Upper lobe of left lung (tissue), 4 donors: ENCODE measurements at regions not wholly inside any gene's neighbourhood (a gene's known extent, or its start where the extent isn't known, plus 50 kb on each side); places are given as distances from the start of the nearest gene placed in this dataset.

Source experiments
- CTCF ChIP-seq, 6 experiments: fragments of 450-650 bp in 4 of 6; fragments of 200-600 bp in 2 of 6; sonication (generic) in 2 of 6; IDR thresholded peaks; one replicate each; pipeline ENCODE4 v1.5.1; 2016 to 2019; ENCODE audit warnings: antibody characterized with exemption in 6 of 6
- EP300 ChIP-seq, 4 donors: sonication (generic); formaldehyde crosslinking; IDR thresholded peaks; one replicate each; pipeline ENCODE4 v1.5.1; 2017; ENCODE audit warnings: antibody characterized with exemption in 4 of 4, control low read depth in 2 of 4

GRCh38 chr4:188454575-188454974, 315.3 kb downstream of the TRIML1 start:
- TF ChIP-seq EP300 (IDR thresholded peaks at IDR 0.05) (no peak), CTCF (IDR thresholded peaks at IDR 0.05) (no peak)
